ENCODE measurements at regions not wholly inside any gene's neighbourhood (a gene's known extent, or its start where the extent isn't known, plus 50 kb on each side); places are given as distances from the start of the nearest gene placed in this dataset.

DNA sequence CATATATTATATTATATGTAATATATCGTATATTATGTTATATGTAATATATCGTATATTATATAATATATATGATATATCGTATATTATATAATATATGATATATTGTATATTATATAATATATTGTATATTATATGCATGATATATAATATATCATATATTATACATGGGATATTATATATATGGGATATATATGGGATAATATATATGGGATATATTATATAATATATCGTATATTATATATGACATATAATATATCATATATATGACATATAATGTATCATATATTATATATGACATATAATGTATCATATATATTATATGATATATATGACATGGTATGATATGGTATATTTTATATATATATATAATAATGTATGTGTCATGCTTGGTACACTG lies 79.5 kb upstream of the CALM2 start:
- Histone ChIP-seq H3K4me3 (ENCODE audit: low read length) (no peak overlapping the region), H3K9ac (ENCODE audit: low read length) (no peak overlapping the region)

DNA sequence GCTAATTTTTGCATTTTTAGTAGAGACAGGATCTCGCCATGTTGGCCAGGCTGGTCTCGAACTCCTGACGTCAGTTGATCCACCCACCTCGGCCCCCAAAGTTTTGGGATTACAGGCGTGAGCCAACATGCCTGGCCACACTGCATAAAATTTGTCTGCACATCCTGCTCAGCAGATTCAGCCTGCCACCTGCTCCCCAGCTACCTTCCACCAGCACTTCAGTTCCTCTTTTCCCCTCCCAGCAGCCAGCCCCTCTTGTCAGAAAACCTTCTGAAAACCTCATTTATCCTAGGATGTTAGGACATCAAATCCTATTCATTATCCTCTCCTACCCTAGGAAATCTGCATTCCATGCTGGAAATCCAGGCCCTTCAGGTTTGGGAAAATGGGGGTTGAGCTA lies 78.2 kb upstream of the CALM2 start:
- Histone ChIP-seq H3K4me1 (ENCODE audit: control insufficient read depth, insufficient read depth, low read length) (no peaks in the 10 kb centered on the region), H3K36me3 (ENCODE audit: control insufficient read depth, insufficient read depth, low read length) (no peaks in the 10 kb centered on the region), H3K27ac (ENCODE audit: low read depth, low read length) (no peak overlapping the region)

More for the DNA sequence above, 79.5 kb upstream of the CALM2 start:
- Histone ChIP-seq H3K36me3 (ENCODE audit: control insufficient read depth, insufficient read depth, low read length) (no peaks in the 10 kb centered on the region), H3K4me1 (ENCODE audit: control insufficient read depth, insufficient read depth, low read length) (no peaks in the 10 kb centered on the region), H3K27me3 (ENCODE audit: control insufficient read depth, insufficient read depth, low read length) (no peaks in the 10 kb centered on the region), H3K27ac (ENCODE audit: low read depth, low read length) (no peak overlapping the region)

DNA sequence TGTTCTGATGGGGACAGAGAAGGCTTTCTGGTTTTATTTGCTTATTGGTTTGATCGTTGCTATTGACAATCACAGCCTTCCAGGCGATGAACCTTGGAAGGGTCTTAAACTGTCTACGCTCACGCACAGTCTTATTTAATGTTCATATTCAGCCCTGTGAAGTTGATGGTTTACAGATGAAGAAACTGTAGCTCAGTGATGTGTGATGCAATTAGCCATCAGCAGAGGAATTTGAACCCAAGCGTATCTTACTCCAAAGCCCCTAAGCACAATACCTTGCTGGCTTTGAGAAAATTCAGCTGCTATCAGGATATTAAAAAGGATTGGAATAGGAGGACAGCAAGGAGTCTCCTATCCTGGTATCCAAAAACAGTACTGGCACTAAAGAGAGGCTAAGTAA lies 77.1 kb upstream of the CALM2 start:
- Histone ChIP-seq H3K9ac (ENCODE audit: low read length) (no peak overlapping the region), H3K27me3 (ENCODE audit: control insufficient read depth, insufficient read depth, low read length) (no peaks in the 10 kb centered on the region), H3K4me1 (ENCODE audit: control insufficient read depth, insufficient read depth, low read length) (peaks cover 4% of the 10 kb centered on the region), H3K36me3 (ENCODE audit: control insufficient read depth, insufficient read depth, low read length) (no peaks in the 10 kb centered on the region), H3K4me3 (ENCODE audit: low read length) (no peak overlapping the region), H3K27ac (ENCODE audit: low read depth, low read length) (no peak overlapping the region)

More for the DNA sequence above, 78.2 kb upstream of the CALM2 start:
- Histone ChIP-seq H3K4me3 (ENCODE audit: low read length) (no peak overlapping the region), H3K27me3 (ENCODE audit: control insufficient read depth, insufficient read depth, low read length) (no peaks in the 10 kb centered on the region), H3K9ac (ENCODE audit: low read length) (no peak overlapping the region)

DNA sequence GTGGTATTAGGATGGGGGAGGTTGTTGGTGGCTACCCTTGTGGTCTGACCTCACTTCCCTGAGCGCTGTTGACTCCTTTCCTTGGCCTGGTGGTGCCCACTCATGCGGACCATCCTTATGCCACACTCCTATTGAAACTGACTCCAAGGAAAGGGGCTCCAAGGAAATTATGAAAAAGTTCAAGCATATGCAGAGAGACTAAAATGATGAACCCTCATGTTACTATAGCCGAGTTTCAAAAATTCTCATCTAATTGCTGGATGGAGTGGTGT lies 75.0 kb upstream of the CALM2 start:
- H3K27ac ChIP-seq (ENCODE audit: low read depth, low read length) = no peak overlapping the region
- no peaks in the 10 kb centered on the region for H3K36me3 ChIP-seq (ENCODE audit: control insufficient read depth, insufficient read depth, low read length)

DNA sequence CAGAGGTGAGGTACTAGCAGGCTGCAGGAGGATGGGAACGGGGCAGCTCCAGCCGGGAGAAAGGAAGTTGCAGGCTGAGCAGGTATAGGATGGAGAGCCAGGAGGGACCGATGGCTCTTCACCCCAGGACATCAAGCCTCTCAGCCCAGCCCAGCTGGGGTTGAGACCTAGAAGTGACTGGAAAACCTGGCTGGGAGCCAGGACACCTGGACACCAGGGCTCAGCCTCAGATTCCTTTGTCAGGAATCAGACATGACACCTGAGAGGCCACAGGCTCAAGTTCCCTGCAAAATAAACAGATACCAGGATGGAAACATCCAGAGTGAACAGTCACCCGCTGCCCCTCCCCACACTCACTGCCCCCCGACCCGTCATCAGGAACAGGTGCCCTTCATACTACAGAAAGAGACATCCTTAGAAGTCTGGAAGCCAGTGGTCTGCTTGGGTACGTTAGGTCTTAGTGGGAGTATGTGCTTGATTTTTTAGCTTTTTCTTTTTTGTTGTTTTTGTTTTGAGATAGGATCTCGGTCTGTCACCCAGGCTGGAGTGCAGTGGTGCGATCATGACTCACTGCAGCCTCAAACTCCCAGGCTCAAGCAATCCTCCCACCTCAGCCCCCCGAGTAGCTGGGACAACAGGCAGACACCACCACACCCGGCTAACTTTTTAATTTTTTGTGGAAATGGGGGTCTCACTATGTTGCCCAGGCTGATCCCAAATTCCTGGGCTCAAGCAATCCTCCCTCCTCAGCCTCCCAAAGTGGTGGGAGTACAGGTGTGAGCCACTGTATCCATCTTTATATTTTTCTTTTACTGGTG lies 74.5 kb upstream of the CALM2 start:
- H3K9ac ChIP-seq (ENCODE audit: low read length) = no peak overlapping the region
- no peaks in the 10 kb centered on the region for H3K27me3 ChIP-seq (ENCODE audit: control insufficient read depth, insufficient read depth, low read length)
- no peak overlapping the region for H3K4me3 ChIP-seq (ENCODE audit: low read length)
- peaks cover 4% of the 10 kb centered on the region for H3K4me1 ChIP-seq (ENCODE audit: control insufficient read depth, insufficient read depth, low read length)
- no peaks in the 10 kb centered on the region for H3K36me3 ChIP-seq (ENCODE audit: control insufficient read depth, insufficient read depth, low read length)
- H3K27ac ChIP-seq (ENCODE audit: low read depth, low read length) = no peak overlapping the region

More for the DNA sequence above, 75.0 kb upstream of the CALM2 start:
- no peaks in the 10 kb centered on the region for H3K27me3 ChIP-seq (ENCODE audit: control insufficient read depth, insufficient read depth, low read length)
- no peak overlapping the region for H3K9ac ChIP-seq (ENCODE audit: low read length)
- no peak overlapping the region for H3K4me3 ChIP-seq (ENCODE audit: low read length)
- peaks cover 4% of the 10 kb centered on the region for H3K4me1 ChIP-seq (ENCODE audit: control insufficient read depth, insufficient read depth, low read length)

DNA sequence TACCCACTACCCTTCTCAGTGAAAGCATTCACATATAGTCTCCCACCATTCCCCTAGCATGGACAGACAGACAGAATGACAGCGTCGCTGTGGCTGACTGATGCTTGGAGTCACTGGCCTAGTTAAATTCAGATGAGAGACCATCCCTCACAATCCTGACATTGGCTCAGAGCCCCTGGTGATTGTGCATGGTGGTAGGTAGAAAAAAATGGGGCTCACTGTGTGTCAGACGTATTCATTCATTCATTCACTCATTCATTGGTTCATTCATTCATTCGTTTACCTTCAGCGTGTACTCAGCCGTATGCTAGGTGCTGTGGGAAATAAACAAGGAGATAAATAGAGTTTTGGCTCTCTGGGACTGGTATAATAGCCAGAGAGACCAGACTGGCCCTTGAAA lies 73.6 kb upstream of the CALM2 start:
- peaks cover 4% of the 10 kb centered on the region for H3K4me1 ChIP-seq (ENCODE audit: control insufficient read depth, insufficient read depth, low read length)
- no peak overlapping the region for H3K9ac ChIP-seq (ENCODE audit: low read length)
- no peak overlapping the region for H3K4me3 ChIP-seq (ENCODE audit: low read length)
- H3K27me3 ChIP-seq (ENCODE audit: control insufficient read depth, insufficient read depth, low read length) = no peaks in the 10 kb centered on the region
- H3K27ac ChIP-seq (ENCODE audit: low read depth, low read length) = no peak overlapping the region
- no peaks in the 10 kb centered on the region for H3K36me3 ChIP-seq (ENCODE audit: control insufficient read depth, insufficient read depth, low read length)

DNA sequence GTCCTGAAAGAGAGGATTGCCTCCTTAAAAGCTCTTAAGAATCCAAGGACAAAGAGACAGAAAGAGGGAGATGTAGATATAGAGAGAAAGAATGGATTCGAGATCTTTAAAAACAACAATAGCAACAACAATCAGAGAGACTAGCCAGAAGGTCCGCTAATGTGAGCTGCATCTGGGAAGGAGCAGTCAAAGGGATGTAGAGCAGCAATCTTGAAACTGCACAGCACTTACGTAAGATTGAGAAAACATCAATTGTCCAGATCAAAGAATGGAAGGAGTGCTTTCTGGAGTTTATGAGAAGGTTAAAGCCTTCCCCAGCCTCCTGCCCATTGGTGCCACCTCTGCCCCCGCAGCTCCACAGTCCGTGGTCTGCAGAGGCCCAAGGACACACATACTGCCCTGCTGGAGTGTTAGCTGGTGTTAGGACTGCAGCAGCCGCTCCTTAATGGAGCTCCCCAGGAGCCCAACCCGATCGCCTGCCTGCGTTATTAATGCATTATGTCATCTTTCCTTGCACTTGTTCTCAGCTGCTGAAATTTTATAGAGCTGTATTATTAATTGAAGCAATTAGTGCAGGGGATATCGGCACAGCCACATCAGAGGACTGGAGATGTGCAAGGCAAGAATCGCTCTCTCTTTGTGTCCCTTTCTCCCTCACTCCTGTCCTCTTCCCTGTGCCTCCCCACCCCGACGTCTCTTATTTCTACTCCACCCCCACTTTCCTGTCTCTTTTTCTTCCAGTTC lies 73.0 kb upstream of the CALM2 start:
- H3K27ac ChIP-seq (ENCODE audit: low read depth, low read length) = no peak overlapping the region
- peaks cover 4% of the 10 kb centered on the region for H3K4me1 ChIP-seq (ENCODE audit: control insufficient read depth, insufficient read depth, low read length)
- no peak overlapping the region for H3K4me3 ChIP-seq (ENCODE audit: low read length)
- no peak overlapping the region for H3K9ac ChIP-seq (ENCODE audit: low read length)
- no peaks in the 10 kb centered on the region for H3K36me3 ChIP-seq (ENCODE audit: control insufficient read depth, insufficient read depth, low read length)
- no peaks in the 10 kb centered on the region for H3K27me3 ChIP-seq (ENCODE audit: control insufficient read depth, insufficient read depth, low read length)

DNA sequence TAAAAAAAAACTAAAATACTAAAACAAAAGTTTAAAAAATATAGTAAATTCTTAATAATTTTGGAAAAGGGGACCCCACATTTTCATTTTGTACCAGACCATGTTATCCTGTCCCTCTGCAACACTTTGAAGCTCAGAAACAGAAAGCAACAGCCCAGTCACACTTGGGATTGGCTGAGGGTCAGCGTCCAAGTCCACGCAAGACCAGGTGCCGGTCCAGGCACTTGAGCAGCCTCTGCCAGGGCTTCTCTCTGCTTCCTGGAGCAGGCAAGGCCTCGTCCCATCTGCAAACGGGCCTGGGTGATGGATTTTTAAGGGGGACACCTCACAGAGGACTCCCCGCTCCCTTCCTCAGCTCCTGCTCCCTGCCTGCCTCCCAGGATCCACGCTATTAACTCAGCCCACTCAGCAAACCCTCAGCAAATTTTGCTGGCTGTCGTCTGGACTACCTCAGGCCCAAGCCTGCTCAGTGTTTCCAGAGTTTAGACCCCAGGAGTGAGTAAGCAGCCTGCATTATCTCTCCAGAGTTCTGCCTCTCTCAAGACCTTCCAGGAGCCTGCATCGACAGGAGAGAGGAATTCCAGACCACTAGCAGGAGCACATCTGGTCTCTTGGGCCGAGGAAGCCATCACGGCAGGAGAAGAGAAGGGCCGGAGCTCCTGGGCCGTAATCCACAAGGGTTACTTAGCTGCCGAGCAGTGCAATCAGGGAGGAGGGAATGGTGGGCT lies 67.4 kb upstream of the CALM2 start:
- Histone ChIP-seq H3K27ac (ENCODE audit: low read depth, low read length) (peak overlapping the region; percentile 55), H3K36me3 (ENCODE audit: control insufficient read depth, insufficient read depth, low read length) (no peaks in the 10 kb centered on the region), H3K4me3 (ENCODE audit: low read length) (no peak overlapping the region), H3K4me1 (ENCODE audit: control insufficient read depth, insufficient read depth, low read length) (peaks cover 3% of the 10 kb centered on the region), H3K9ac (ENCODE audit: low read length) (no peak overlapping the region), H3K27me3 (ENCODE audit: control insufficient read depth, insufficient read depth, low read length) (no peaks in the 10 kb centered on the region)

DNA sequence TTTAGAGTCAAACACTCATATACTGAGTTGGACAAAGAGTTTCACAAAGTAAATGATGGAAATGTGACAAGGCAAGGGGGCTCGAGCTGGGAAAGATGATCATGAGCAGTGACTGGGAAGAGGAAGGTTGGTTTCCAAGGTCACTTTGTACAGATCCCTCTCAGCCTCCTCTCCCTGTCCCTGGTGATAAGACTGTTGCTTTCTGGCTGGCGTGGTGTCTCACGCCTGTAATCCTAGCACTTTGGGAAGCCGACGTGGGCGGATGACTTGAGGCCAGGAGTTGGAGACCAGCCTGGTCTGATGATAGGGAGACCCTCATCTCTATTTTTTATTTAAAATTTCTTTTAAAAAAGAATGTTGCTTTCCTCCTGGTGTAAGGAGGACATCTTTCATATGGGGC lies 65.4 kb upstream of the CALM2 start:
- H3K9ac ChIP-seq (ENCODE audit: low read length) = no peak overlapping the region
- peaks cover 3% of the 10 kb centered on the region for H3K4me1 ChIP-seq (ENCODE audit: control insufficient read depth, insufficient read depth, low read length)
- H3K27me3 ChIP-seq (ENCODE audit: control insufficient read depth, insufficient read depth, low read length) = no peaks in the 10 kb centered on the region
- H3K4me3 ChIP-seq (ENCODE audit: low read length) = no peak overlapping the region
- H3K27ac ChIP-seq (ENCODE audit: low read depth, low read length) = no peak overlapping the region
- H3K36me3 ChIP-seq (ENCODE audit: control insufficient read depth, insufficient read depth, low read length) = no peaks in the 10 kb centered on the region

DNA sequence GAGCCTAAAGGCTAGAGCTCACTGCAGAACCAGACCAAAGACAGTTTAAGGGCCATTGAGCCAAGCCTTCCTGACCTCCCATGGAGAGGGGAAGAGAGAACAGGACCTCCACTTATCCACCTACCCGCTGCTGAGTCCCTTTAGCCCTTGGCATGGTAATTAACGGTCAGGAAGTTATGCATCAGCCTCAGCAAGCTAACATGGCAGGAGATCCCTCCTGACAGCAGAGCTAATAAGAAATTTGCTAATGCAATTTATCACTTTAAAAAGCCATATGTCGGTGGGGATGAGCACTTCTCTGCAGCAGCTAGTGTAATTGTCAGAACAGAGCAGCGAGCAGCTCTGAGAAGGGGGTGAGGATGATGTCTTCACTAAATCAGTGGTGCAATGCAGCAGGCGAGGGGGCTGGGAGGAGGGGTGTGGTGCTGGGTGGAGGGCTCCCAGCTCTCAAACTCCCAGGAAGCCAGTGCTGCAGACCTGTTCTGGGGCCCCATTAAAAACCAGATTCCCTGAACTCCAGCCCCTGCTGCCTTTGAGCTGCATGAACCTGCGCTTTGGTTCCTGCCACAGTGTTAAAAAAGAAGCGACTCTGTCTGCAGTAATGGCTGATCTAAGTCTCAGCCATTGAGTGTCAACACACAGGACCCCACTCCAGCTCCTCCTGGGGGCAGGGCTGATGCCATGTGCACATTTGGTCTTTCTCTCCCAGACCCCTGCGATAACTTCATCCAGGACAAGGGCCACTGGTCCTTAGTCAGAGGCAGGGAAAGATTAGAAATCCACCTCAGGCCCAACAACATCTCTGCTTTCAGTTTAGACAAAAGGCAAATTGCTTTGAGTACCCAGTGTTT lies 63.0 kb upstream of the CALM2 start:
- Histone ChIP-seq H3K27me3 (ENCODE audit: control insufficient read depth, insufficient read depth, low read length) (no peaks in the 10 kb centered on the region), H3K4me3 (ENCODE audit: low read length) (no peak overlapping the region), H3K27ac (ENCODE audit: low read depth, low read length) (no peak overlapping the region), H3K4me1 (ENCODE audit: control insufficient read depth, insufficient read depth, low read length) (peaks cover 3% of the 10 kb centered on the region), H3K9ac (ENCODE audit: low read length) (no peak overlapping the region), H3K36me3 (ENCODE audit: control insufficient read depth, insufficient read depth, low read length) (no peaks in the 10 kb centered on the region)

DNA sequence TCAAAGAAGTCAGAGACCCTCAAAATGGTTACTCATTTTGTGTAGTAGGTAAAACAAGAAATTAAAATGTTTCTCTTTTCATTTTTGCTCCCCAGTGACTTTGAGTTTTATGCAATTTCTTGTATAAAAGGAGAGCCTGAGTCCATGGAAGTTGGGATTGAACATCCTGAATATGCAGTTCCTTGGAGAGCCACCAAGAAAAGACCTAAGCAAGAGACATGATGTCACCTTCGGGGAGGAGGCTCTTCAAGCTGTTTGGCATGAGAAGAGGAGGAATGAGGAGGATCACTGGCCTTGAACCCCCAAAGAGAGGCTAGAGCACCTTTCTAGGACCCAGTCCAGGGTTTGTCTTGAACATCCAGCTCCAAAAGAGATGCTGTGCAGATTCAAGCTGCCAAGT lies 62.3 kb upstream of the CALM2 start:
- Histone ChIP-seq H3K4me1 (ENCODE audit: control insufficient read depth, insufficient read depth, low read length) (no peaks in the 10 kb centered on the region), H3K27me3 (ENCODE audit: control insufficient read depth, insufficient read depth, low read length) (no peaks in the 10 kb centered on the region), H3K4me3 (ENCODE audit: low read length) (no peak overlapping the region), H3K9ac (ENCODE audit: low read length) (no peak overlapping the region), H3K36me3 (ENCODE audit: control insufficient read depth, insufficient read depth, low read length) (no peaks in the 10 kb centered on the region), H3K27ac (ENCODE audit: low read depth, low read length) (no peak overlapping the region)
